HEK293 (cell line): ENCODE measurements at regions not wholly inside any gene's neighbourhood (a gene's known extent, or its start where the extent isn't known, plus 50 kb on each side); places are given as distances from the start of the nearest gene placed in this dataset.

Source experiments
- ELK4 ChIP-seq: IDR thresholded peaks from 2 replicates; pipeline ENCODE4 v1.6.1; 2011; ENCODE audit warnings: mild to moderate bottlenecking, low read depth, low read length, borderline replicate concordance
- KLF10 ChIP-seq: fragments of 450-650 bp; IDR thresholded peaks from 2 replicates; pipeline ENCODE4 v1.5.1; 2018; ENCODE audit warnings: missing biosample characterization, mild to moderate bottlenecking, missing genetic modification characterization
- REST ChIP-seq: fragments of 450-650 bp; formaldehyde crosslinking; IDR thresholded peaks from 2 replicates; pipeline ENCODE4 v1.5.1; 2016; ENCODE audit warnings: missing biosample characterization, missing genetic modification characterization
- YY1 ChIP-seq: fragments of 450-650 bp; formaldehyde crosslinking; IDR thresholded peaks from 2 replicates; pipeline ENCODE4 v1.5.1; 2018; ENCODE audit warnings: missing biosample characterization, missing genetic modification characterization
- ZBTB7A ChIP-seq: fragments of 450-650 bp; formaldehyde crosslinking; IDR thresholded peaks from 2 replicates; pipeline ENCODE4 v1.5.1; 2016; ENCODE audit warnings: low read depth, missing biosample characterization, missing genetic modification characterization
- ZNF121 ChIP-seq: fragments of 450-650 bp; formaldehyde crosslinking; IDR thresholded peaks from 2 replicates; pipeline ENCODE4 v1.5.1; 2016; ENCODE audit warnings: missing biosample characterization, missing genetic modification characterization
- ZNF24 ChIP-seq: fragments of 450-650 bp; formaldehyde crosslinking; IDR thresholded peaks from 2 replicates; pipeline ENCODE4 v1.5.1; 2016; ENCODE audit warnings: missing biosample characterization, missing genetic modification characterization
- ZNF658 ChIP-seq: fragments of 450-650 bp; formaldehyde crosslinking; IDR thresholded peaks from 2 replicates; pipeline ENCODE4; 2016; ENCODE audit warnings: missing biosample characterization, missing genetic modification characterization
- ZNF707 ChIP-seq: fragments of 450-650 bp; formaldehyde crosslinking; IDR thresholded peaks from 2 replicates; pipeline ENCODE4 v1.5.1; 2016; ENCODE audit warnings: missing biosample characterization, missing genetic modification characterization
- ZNF785 ChIP-seq: fragments of 450-650 bp; formaldehyde crosslinking; IDR thresholded peaks from 2 replicates; pipeline ENCODE4 v1.5.1; 2016; ENCODE audit warnings: missing biosample characterization, missing genetic modification characterization
- ZNF837 ChIP-seq: fragments of 450-650 bp; formaldehyde crosslinking; IDR thresholded peaks from 2 replicates; pipeline ENCODE4 v1.5.1; 2016; ENCODE audit warnings: missing biosample characterization, missing genetic modification characterization
- TF ChIP-seq, protein P1 (sequence below): fragments of 450-650 bp; formaldehyde crosslinking; IDR thresholded peaks from 2 replicates; pipeline ENCODE4 v1.5.1; 2016; ENCODE audit warnings: missing biosample characterization, missing genetic modification characterization
- TF ChIP-seq, protein P2 (sequence below): sonication (generic); formaldehyde crosslinking; IDR thresholded peaks from 2 replicates; pipeline ENCODE4 v1.8.1; 2022; ENCODE audit warnings: mild to moderate bottlenecking, moderate library complexity, missing genetic modification reagents
- TF ChIP-seq, protein P3 (sequence below): fragments of 450-650 bp; formaldehyde crosslinking; optimal IDR thresholded peaks from 2 replicates; pipeline ENCODE3; 2016; ENCODE audit warnings: missing biosample characterization, mild to moderate bottlenecking, missing genetic modification characterization

DNA sequence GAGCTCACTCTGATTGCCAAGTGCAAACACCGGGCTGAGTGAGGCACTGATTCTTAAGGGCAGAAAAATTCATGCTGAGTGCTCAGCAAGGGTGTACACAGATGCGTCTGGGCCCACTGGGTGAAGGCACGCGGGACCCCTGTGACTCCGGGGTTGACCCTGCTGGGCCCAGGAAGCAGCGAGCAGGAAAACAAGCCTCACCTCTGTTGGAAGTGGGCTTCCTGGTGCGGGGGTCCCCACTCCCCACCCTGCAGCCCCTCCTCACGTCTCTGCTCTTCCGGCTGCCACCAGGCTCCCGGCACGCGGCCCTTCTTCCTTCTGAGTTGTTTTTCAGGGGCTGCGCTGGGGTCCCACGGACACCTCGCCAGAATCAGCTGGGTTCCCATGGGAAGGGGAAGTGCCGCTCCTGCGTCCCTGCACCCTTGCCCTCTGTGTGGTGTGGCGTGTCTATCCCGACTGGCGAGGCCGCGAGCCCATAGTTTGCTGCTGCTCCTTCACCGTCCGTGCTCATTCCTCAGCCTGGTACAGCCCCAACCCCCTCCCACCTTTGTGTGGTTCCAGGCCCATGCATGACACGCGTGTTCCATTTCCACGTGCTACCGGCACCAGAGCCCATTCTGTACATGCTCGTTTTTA lies 80.6 kb upstream of the BHLHE23 start:
- TF ChIP-seq, protein P1, sequence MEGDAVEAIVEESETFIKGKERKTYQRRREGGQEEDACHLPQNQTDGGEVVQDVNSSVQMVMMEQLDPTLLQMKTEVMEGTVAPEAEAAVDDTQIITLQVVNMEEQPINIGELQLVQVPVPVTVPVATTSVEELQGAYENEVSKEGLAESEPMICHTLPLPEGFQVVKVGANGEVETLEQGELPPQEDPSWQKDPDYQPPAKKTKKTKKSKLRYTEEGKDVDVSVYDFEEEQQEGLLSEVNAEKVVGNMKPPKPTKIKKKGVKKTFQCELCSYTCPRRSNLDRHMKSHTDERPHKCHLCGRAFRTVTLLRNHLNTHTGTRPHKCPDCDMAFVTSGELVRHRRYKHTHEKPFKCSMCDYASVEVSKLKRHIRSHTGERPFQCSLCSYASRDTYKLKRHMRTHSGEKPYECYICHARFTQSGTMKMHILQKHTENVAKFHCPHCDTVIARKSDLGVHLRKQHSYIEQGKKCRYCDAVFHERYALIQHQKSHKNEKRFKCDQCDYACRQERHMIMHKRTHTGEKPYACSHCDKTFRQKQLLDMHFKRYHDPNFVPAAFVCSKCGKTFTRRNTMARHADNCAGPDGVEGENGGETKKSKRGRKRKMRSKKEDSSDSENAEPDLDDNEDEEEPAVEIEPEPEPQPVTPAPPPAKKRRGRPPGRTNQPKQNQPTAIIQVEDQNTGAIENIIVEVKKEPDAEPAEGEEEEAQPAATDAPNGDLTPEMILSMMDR (tag by site-specific recombination), result no peak
- TF ChIP-seq ELK4, result no peak
- no peak for TF ChIP-seq ZNF785 (tag by site-specific recombination)
- TF ChIP-seq ZNF121, result no peak
- TF ChIP-seq ZNF24, result no peak
- no peak for TF ChIP-seq REST (tag by site-specific recombination)
- no peak for TF ChIP-seq ZNF658 (tag by site-specific recombination)
- TF ChIP-seq, protein P2, sequence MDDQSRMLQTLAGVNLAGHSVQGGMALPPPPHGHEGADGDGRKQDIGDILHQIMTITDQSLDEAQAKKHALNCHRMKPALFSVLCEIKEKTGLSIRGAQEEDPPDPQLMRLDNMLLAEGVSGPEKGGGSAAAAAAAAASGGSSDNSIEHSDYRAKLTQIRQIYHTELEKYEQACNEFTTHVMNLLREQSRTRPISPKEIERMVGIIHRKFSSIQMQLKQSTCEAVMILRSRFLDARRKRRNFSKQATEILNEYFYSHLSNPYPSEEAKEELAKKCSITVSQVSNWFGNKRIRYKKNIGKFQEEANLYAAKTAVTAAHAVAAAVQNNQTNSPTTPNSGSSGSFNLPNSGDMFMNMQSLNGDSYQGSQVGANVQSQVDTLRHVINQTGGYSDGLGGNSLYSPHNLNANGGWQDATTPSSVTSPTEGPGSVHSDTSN, result no peak
- TF ChIP-seq KLF10 (tag by site-specific recombination), result no peak
- TF ChIP-seq ZNF707 (tag by site-specific recombination), result no peak
- TF ChIP-seq ZNF837 (tag by site-specific recombination), result no peak
- TF ChIP-seq, protein P3, sequence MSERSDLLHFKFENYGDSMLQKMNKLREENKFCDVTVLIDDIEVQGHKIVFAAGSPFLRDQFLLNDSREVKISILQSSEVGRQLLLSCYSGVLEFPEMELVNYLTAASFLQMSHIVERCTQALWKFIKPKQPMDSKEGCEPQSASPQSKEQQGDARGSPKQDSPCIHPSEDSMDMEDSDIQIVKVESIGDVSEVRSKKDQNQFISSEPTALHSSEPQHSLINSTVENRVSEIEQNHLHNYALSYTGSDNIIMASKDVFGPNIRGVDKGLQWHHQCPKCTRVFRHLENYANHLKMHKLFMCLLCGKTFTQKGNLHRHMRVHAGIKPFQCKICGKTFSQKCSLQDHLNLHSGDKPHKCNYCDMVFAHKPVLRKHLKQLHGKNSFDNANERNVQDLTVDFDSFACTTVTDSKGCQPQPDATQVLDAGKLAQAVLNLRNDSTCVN (tag by site-specific recombination), result no peak
- no peak for TF ChIP-seq YY1
- TF ChIP-seq ZBTB7A (tag by site-specific recombination), result no peak
